H1 (cell line): ENCODE measurements at regions not wholly inside any gene's neighbourhood (a gene's known extent, or its start where the extent isn't known, plus 50 kb on each side); places are given as distances from the start of the nearest gene placed in this dataset.

Experiments
- CTCF ChIA-PET: fragments of 300-600 bp; sonication (Branson Sonifier 250); formaldehyde crosslinking; loops from one replicate; lab custom pipeline; 2021; ENCODE audit not compliant: partially characterized antibody; lab: Charles Lee
- POLR2A ChIA-PET: fragments of 300-600 bp; sonication (Branson Sonifier 250); formaldehyde crosslinking; loops from one replicate; lab custom pipeline; 2021; ENCODE audit warnings: inconsistent platforms; ENCODE audit not compliant: partially characterized antibody; lab: Charles Lee
- DNase-seq, 2 experiments: peaks; one replicate each; pipeline versions ENCODE4 v3.0.0 to v3.0.0-alpha.2; 2010 to 2022; ENCODE audit warnings: low spot score in 2 of 2, low read depth in 1 of 2, mixed read lengths in 1 of 2
- FAIRE-seq: peaks from 2 replicates; lab custom pipeline; 2011; peaks lifted over from hg19 to GRCh38; lab: Jason Lieb, UNC
- H2AFZ ChIP-seq: 2 replicates; pipeline ENCODE4 v1.8.1; 2012; ENCODE audit warnings: low read length, inconsistent platforms
- H2AK5ac ChIP-seq: 2 replicates; pipeline ENCODE4 v1.6.1; 2013; ENCODE audit warnings: low read depth, low read length
- H2BK120ac ChIP-seq: replicated peaks from 2 replicates; pipeline ENCODE3; 2013; ENCODE audit warnings: low read depth, low read length, inconsistent platforms
- H2BK12ac ChIP-seq: 2 replicates; pipeline ENCODE4 v1.6.1; 2013; ENCODE audit warnings: low read depth, low read length
- H2BK15ac ChIP-seq: 2 replicates; pipeline ENCODE4 v1.6.1; 2013; ENCODE audit warnings: low read length
- H2BK20ac ChIP-seq: 2 replicates; pipeline ENCODE4 v1.6.1; 2013; ENCODE audit warnings: low read length
- H2BK5ac ChIP-seq: 2 replicates; pipeline ENCODE4 v1.6.1; 2013; ENCODE audit warnings: low read depth, low read length
- H3K14ac ChIP-seq: 2 replicates; pipeline ENCODE4 v1.6.1; 2013; ENCODE audit warnings: inconsistent platforms; ENCODE audit not compliant: insufficient read length
- H3K18ac ChIP-seq: 2 replicates; pipeline ENCODE4 v1.6.1; 2013; ENCODE audit warnings: low read length; ENCODE audit errors: extremely low read depth
- H3K23ac ChIP-seq: 2 replicates; pipeline ENCODE4 v1.6.1; 2013; ENCODE audit warnings: inconsistent platforms; ENCODE audit not compliant: insufficient read length
- H3K23me2 ChIP-seq: 2 replicates; pipeline ENCODE4 v1.6.1; 2013; ENCODE audit warnings: low read depth, low read length
- H3K27ac ChIP-seq: 2 replicates; pipeline ENCODE4 v1.6.1; 2011; ENCODE audit warnings: low read depth, low read length, inconsistent platforms
- H3K27me3 ChIP-seq, 4 experiments: replicated peaks in 1 of 4; 1 replicate in 1 of 4; 2 replicates in 3 of 4; pipeline versions ENCODE4 v1.6.1 to v1.8.1; 2011 to 2013; ENCODE audit warnings: low read length in 3 of 4, mild to moderate bottlenecking in 3 of 4, inconsistent platforms in 2 of 4, mixed read lengths in 2 of 4, moderate library complexity in 1 of 4; ENCODE audit not compliant: control insufficient read depth in 3 of 4, insufficient read depth in 3 of 4; ENCODE audit errors: extremely low read depth in 1 of 4
- H3K36me3 ChIP-seq, 4 experiments: 2 replicates each; pipeline versions ENCODE4 v1.6.1 to v1.8.1; 2011 to 2013; ENCODE audit warnings: mild to moderate bottlenecking in 4 of 4, low read length in 3 of 4, moderate library complexity in 2 of 4, control low read depth in 1 of 4, inconsistent platforms in 1 of 4; ENCODE audit not compliant: insufficient read depth in 4 of 4, control insufficient read depth in 2 of 4
- H3K4ac ChIP-seq: replicated peaks from 2 replicates; pipeline ENCODE3; 2013; ENCODE audit warnings: low read length, low read depth, mixed read lengths, inconsistent platforms; ENCODE audit not compliant: insufficient read length
- H3K4me1 ChIP-seq, 4 experiments: replicated peaks in 1 of 4; 1 replicate in 1 of 4; 2 replicates in 3 of 4; pipeline versions ENCODE4 v1.6.1 to v1.8.1; 2011 to 2013; ENCODE audit warnings: low read length in 3 of 4, inconsistent platforms in 2 of 4, mixed read lengths in 1 of 4; ENCODE audit not compliant: insufficient read depth in 4 of 4, control insufficient read depth in 3 of 4
- H3K4me2 ChIP-seq, 2 experiments: 2 replicates each; pipeline versions ENCODE4 v1.6.1 to v1.8.1; 2011 to 2013; ENCODE audit warnings: low read depth in 2 of 2, low read length in 2 of 2, control low read depth in 1 of 2, inconsistent platforms in 1 of 2, mild to moderate bottlenecking in 1 of 2; ENCODE audit not compliant: insufficient read depth in 1 of 2
- H3K4me3 ChIP-seq, 4 experiments: fragments of 200-600, 300-600 bp in 1 of 4; sonication (generic), shearing (Covaris generic), sonication (Bioruptor Twin) in 1 of 4; 2 replicates each; pipeline versions ENCODE4 v1.5.1 to v1.8.1; 2011 to 2016; ENCODE audit warnings: low read length in 4 of 4, low read depth in 3 of 4, control low read depth in 2 of 4, inconsistent platforms in 2 of 4, mild to moderate bottlenecking in 2 of 4, mixed read lengths in 1 of 4, moderate library complexity in 1 of 4; ENCODE audit not compliant: insufficient read depth in 2 of 4; ENCODE audit errors: extremely low read depth in 1 of 4
- H3K56ac ChIP-seq: replicated peaks from 2 replicates; pipeline ENCODE3; 2013; ENCODE audit warnings: low read depth, mild to moderate bottlenecking, mixed read lengths, low read length, inconsistent platforms; ENCODE audit not compliant: insufficient read length
- H3K79me1 ChIP-seq: 2 replicates; pipeline ENCODE4 v1.6.1; 2013; ENCODE audit warnings: low read depth, low read length, control low read depth
- H3K79me2 ChIP-seq, 2 experiments: 2 replicates each; pipeline versions ENCODE4 v1.6.1 to v1.8.1; 2012 to 2013; ENCODE audit warnings: low read length in 2 of 2, mild to moderate bottlenecking in 2 of 2, inconsistent platforms in 1 of 2; ENCODE audit not compliant: insufficient read depth in 2 of 2, control insufficient read depth in 1 of 2
- H3K9ac ChIP-seq, 4 experiments: replicated peaks in 1 of 4; 1 replicate in 1 of 4; 2 replicates in 3 of 4; pipeline versions ENCODE4 v1.6.1 to v1.8.1; 2011 to 2013; ENCODE audit warnings: low read depth in 3 of 4, low read length in 3 of 4, control low read depth in 2 of 4, mild to moderate bottlenecking in 2 of 4, moderate library complexity in 2 of 4, inconsistent platforms in 1 of 4; ENCODE audit errors: extremely low read depth in 1 of 4
- H3K9me3 ChIP-seq, 2 experiments: 2 replicates each; pipeline versions ENCODE4 v1.6.1 to v1.8.1; 2012 to 2013; ENCODE audit warnings: mild to moderate bottlenecking in 2 of 2, moderate library complexity in 2 of 2, control low read depth in 1 of 2, inconsistent platforms in 1 of 2, low read depth in 1 of 2, low read length in 1 of 2, mixed read lengths in 1 of 2; ENCODE audit not compliant: insufficient read depth in 2 of 2
- H4K20me1 ChIP-seq, 2 experiments: replicated peaks in 1 of 2; 2 replicates each; pipeline versions ENCODE3 to v1.8.1; 2011 to 2013; ENCODE audit warnings: inconsistent platforms in 2 of 2, low read length in 2 of 2, mild to moderate bottlenecking in 1 of 2; ENCODE audit not compliant: insufficient read depth in 2 of 2, control insufficient read depth in 1 of 2
- H4K5ac ChIP-seq: 2 replicates; pipeline ENCODE4 v1.6.1; 2013; ENCODE audit warnings: low read length, low read depth, mixed read lengths, inconsistent platforms; ENCODE audit not compliant: insufficient read length
- H4K8ac ChIP-seq: 2 replicates; pipeline ENCODE4 v1.8.0; 2013; ENCODE audit warnings: mild to moderate bottlenecking, moderate library complexity, low read length, inconsistent platforms; ENCODE audit not compliant: insufficient read depth; ENCODE audit errors: extremely low read depth
- H4K91ac ChIP-seq: replicated peaks from 2 replicates; pipeline ENCODE3; 2013; ENCODE audit warnings: low read length, mixed read lengths, inconsistent platforms; ENCODE audit not compliant: insufficient read length
- BCL11A ChIP-seq, 2 experiments: IDR thresholded peaks; one replicate each; pipeline ENCODE4 v1.6.1; 2011; ENCODE audit warnings: low read depth in 2 of 2, low read length in 2 of 2, mild to moderate bottlenecking in 2 of 2
- CBX8 ChIP-seq: fragments of 300-800, 300-1000 bp; sonication (generic); IDR thresholded peaks from 2 replicates; pipeline ENCODE4 v1.7.1; 2016; ENCODE audit warnings: low read depth, low read length, borderline replicate concordance
- CHD1 ChIP-seq: IDR thresholded peaks from 2 replicates; pipeline ENCODE4 v1.6.1; 2012; ENCODE audit warnings: low read depth, low read length, improper control_type of control experiment
- HDAC6 ChIP-seq: IDR thresholded peaks from one replicate; pipeline ENCODE4 v1.7.1; 2012; ENCODE audit warnings: low read depth, mild to moderate bottlenecking, inconsistent platforms, low read length, moderate library complexity
- KDM5A ChIP-seq: fragments of 200-600 bp; IDR thresholded peaks from 2 replicates; pipeline ENCODE4 v1.7.1; 2012; ENCODE audit warnings: mild to moderate bottlenecking, low read length, inconsistent platforms, mixed read lengths
- POLR2AphosphoS5 ChIP-seq: IDR thresholded peaks from 2 replicates; pipeline ENCODE4 v1.6.1; 2011; ENCODE audit warnings: low read depth, low read length
- SIN3A ChIP-seq, 2 experiments: IDR thresholded peaks in 1 of 2; conservative IDR thresholded peaks in 1 of 2; 2 replicates each; pipeline ENCODE4 v1.6.1; 2011 to 2012; ENCODE audit warnings: low read length in 2 of 2, improper control_type of control experiment in 1 of 2, low read depth in 1 of 2, mild to moderate bottlenecking in 1 of 2
- WGBS, 2 experiments: shearing (Covaris generic) in 1 of 2; methylation state at CpG; one replicate each; pipeline versions ENCODE4 v1.1.6 to v1.1.7; 2013 to 2015; ENCODE audit warnings: low lambda C conversion rate in 2 of 2, mixed read lengths in 2 of 2, inconsistent platforms in 1 of 2, low coverage in 1 of 2, missing lambda C conversion rate in 1 of 2; ENCODE audit not compliant: insufficient replicate concordance in 2 of 2, insufficient coverage in 1 of 2, insufficient read length in 1 of 2; ENCODE audit errors: extremely low coverage in 1 of 2, missing lambda C conversion rate in 1 of 2; 5-methylcytosine and 5-hydroxymethylcytosine counted together

GRCh38 chr7:142670511-142670910, 78.8 kb upstream of the PRSS1 start:
- Histone ChIP-seq H2BK12ac (no peak overlapping the region), H4K8ac (no peak overlapping the region), H3K79me2 (no peaks in the 10 kb centered on the region), H3K14ac (no peak overlapping the region), H4K5ac (no peak overlapping the region), H2AFZ (no peak overlapping the region), H3K4me3 (no peak overlapping the region), H3K9me3 (no peaks in the 10 kb centered on the region), H2BK15ac (no peak overlapping the region), H3K4ac (no peak overlapping the region), H3K56ac (no peak overlapping the region), H3K18ac (no peak overlapping the region), H2BK5ac (no peak overlapping the region), H3K79me1 (no peaks in the 10 kb centered on the region), H2AK5ac (no peak overlapping the region), H3K36me3 (no peaks in the 10 kb centered on the region), H3K23me2 (no peaks in the 10 kb centered on the region), H3K27me3 (no peaks in the 10 kb centered on the region), H2BK120ac (no peak overlapping the region), H4K91ac (no peak overlapping the region), H2BK20ac (no peak overlapping the region), H3K4me1 (no peaks in the 10 kb centered on the region), H3K23ac (no peak overlapping the region), H4K20me1 (no peaks in the 10 kb centered on the region), H3K4me2 (no peak overlapping the region), H3K27ac (no peak overlapping the region), H3K9ac (no peak overlapping the region)
- WGBS, 2 experiments = 100% methylated on average over 1 of the region's 1 CpG; no CpG with 5 or more reads in 1 of the 2 experiments
- FAIRE-seq (no peak), DNase-seq (no peak)
- ChIA-PET POLR2A (no interaction called here), CTCF (interaction anchor here (0.6 to 10.9 kb wide), 15 partner anchors 11 to 653 kb away, joined by 3 to 179 read pairs (median 5); no protein-coding TSS in a partner anchor)
- TF ChIP-seq SIN3A (conservative IDR thresholded peaks at IDR 0.05 in 1 of 2, IDR thresholded peaks at IDR 0.05 in 1 of 2; ENCODE audit: low read depth in 1 of 2, low read length in 2 of 2) (no peak), CHD1 (no peak), BCL11A (IDR thresholded peaks at IDR 0.05; ENCODE audit: low read depth in 2 of 2, low read length in 2 of 2) (no peak), POLR2AphosphoS5 (no peak), KDM5A (no peak), CBX8 (no peak), HDAC6 (no peak)
